NCI-H1417 (cell line): ENCODE measurements at regions not wholly inside any gene's neighbourhood (a gene's known extent, or its start where the extent isn't known, plus 50 kb on each side); places are given as distances from the start of the nearest gene placed in this dataset.
"Not testable (repeated sequence)": the region's sequence is repeated elsewhere in the genome, so short reads cannot be mapped to it uniquely, and the experiment has no call there.

Experiments
- DNase-seq, 3 experiments: peaks; one replicate each; lab custom pipeline; 2025; lab: John Stamatoyannopoulos, UW

GRCh38 chr7:130947792-130948580 lies 214.0 kb upstream of the KLF14 start:
- DNase-seq, result no peak

- no peak for DNase-seq
Measured at GRCh38 chr7:130948822-130949221, 214.8 kb upstream of the KLF14 start.

GRCh38 chr7:130949550-130949949 lies 215.5 kb upstream of the KLF14 start:
- no peak for DNase-seq

GRCh38 chr7:130950054-130950453 lies 216.0 kb upstream of the KLF14 start:
- no peak for DNase-seq

- DNase-seq, result no peak
Measured at GRCh38 chr7:130950741-130951140, 216.7 kb upstream of the KLF14 start.

GRCh38 chr7:130951303-130951975 lies 217.4 kb upstream of the KLF14 start:
- no peak for DNase-seq

- DNase-seq, result no peak
Measured at GRCh38 chr7:130951976-130952876, 218.2 kb upstream of the KLF14 start.

- no peak for DNase-seq
Measured at GRCh38 chr7:130953196-130953595, 219.2 kb upstream of the KLF14 start.

- no peak for DNase-seq
Measured at GRCh38 chr7:130954918-130955564, 221.0 kb upstream of the KLF14 start.

- DNase-seq, result no peak
Measured at GRCh38 chr7:130955565-130955919, 221.5 kb upstream of the KLF14 start.

GRCh38 chr7:130956417-130957136 lies 222.6 kb upstream of the KLF14 start:
- no peak for DNase-seq

- no peak for DNase-seq
Measured at GRCh38 chr7:130957137-130957513, 223.1 kb upstream of the KLF14 start.

- DNase-seq, result not testable (repeated sequence)
Measured at GRCh38 chr7:130957722-130958435, 223.9 kb upstream of the KLF14 start.

- DNase-seq, result no peak
Measured at GRCh38 chr7:130958846-130959245, 224.8 kb upstream of the KLF14 start.

- DNase-seq, result no peak
Measured at GRCh38 chr7:130959743-130960207, 225.8 kb upstream of the KLF14 start.

GRCh38 chr7:130960208-130960988 lies 226.4 kb upstream of the KLF14 start:
- no peak for DNase-seq

GRCh38 chr7:130961128-130961601 lies 227.2 kb upstream of the KLF14 start:
- DNase-seq, result no peak

GRCh38 chr7:130962109-130962508 lies 228.1 kb upstream of the KLF14 start:
- no peak for DNase-seq

- DNase-seq, result no peak
Measured at GRCh38 chr7:130963339-130963738, 229.3 kb upstream of the KLF14 start.

GRCh38 chr7:130965515-130965914 lies 231.5 kb upstream of the KLF14 start:
- no peak for DNase-seq
